ENCODE measurements at regions not wholly inside any gene's neighbourhood (a gene's known extent, or its start where the extent isn't known, plus 50 kb on each side); places are given as distances from the start of the nearest gene placed in this dataset.

GRCh38 chr11:127607487-127608085 lies 607.0 kb upstream of the KIRREL3 start:
- no peak for DNase-seq

GRCh38 chr11:127601578-127601977 lies 601.0 kb upstream of the KIRREL3 start:
- DNase-seq: no peak

- DNase-seq: no peak
These were observed 600.1 kb upstream of the KIRREL3 start for GRCh38 chr11:127600674-127601073.

- DNase-seq: no peak
These were observed 597.9 kb upstream of the KIRREL3 start for GRCh38 chr11:127598476-127598875.

- no peak for DNase-seq
These were observed 595.9 kb upstream of the KIRREL3 start for GRCh38 chr11:127596433-127596832.

- DNase-seq: no peak
These were observed 591.8 kb upstream of the KIRREL3 start for GRCh38 chr11:127592371-127592770.

GRCh38 chr11:127590314-127590713 lies 589.7 kb upstream of the KIRREL3 start:
- no peak for DNase-seq

- DNase-seq: no peak
These were observed 587.9 kb upstream of the KIRREL3 start for GRCh38 chr11:127588431-127588830.

GRCh38 chr11:127587511-127587910 lies 586.9 kb upstream of the KIRREL3 start:
- DNase-seq: no peak

- DNase-seq: no peak
These were observed 575.6 kb upstream of the KIRREL3 start for GRCh38 chr11:127576210-127576609.

GRCh38 chr11:127574478-127574877 lies 573.9 kb upstream of the KIRREL3 start:
- DNase-seq: no peak

GRCh38 chr11:127568891-127569290 lies 568.3 kb upstream of the KIRREL3 start:
- DNase-seq: no peak

- no peak for DNase-seq
These were observed 566.8 kb upstream of the KIRREL3 start for GRCh38 chr11:127567237-127567932.

GRCh38 chr11:127564810-127565209 lies 564.2 kb upstream of the KIRREL3 start:
- DNase-seq: no peak

- no peak for DNase-seq
These were observed 559.4 kb upstream of the KIRREL3 start for GRCh38 chr11:127559978-127560377.

- DNase-seq: no peak
These were observed 551.9 kb upstream of the KIRREL3 start for GRCh38 chr11:127552446-127552845.

- DNase-seq: no peak
These were observed 530.6 kb upstream of the KIRREL3 start for GRCh38 chr11:127531167-127531566.

- DNase-seq: no peak
These were observed 527.7 kb upstream of the KIRREL3 start for GRCh38 chr11:127528297-127528696.

- peak; percentile 12 to 17 for DNase-seq
These were observed 524.0 kb upstream of the KIRREL3 start for GRCh38 chr11:127524618-127525017.

- DNase-seq: no peak
These were observed 520.8 kb upstream of the KIRREL3 start for GRCh38 chr11:127521413-127521812.

- no peak for DNase-seq
These were observed 507.3 kb upstream of the KIRREL3 start for GRCh38 chr11:127507851-127508250.

GRCh38 chr11:127506647-127507046 lies 506.1 kb upstream of the KIRREL3 start:
- no peak for DNase-seq

GRCh38 chr11:127506126-127506525 lies 505.6 kb upstream of the KIRREL3 start:
- DNase-seq: no peak

GRCh38 chr11:127496165-127496564 lies 495.6 kb upstream of the KIRREL3 start:
- DNase-seq: no peak
